Gastroesophageal sphincter (tissue), 4 donors: ENCODE measurements at regions not wholly inside any gene's neighbourhood (a gene's known extent, or its start where the extent isn't known, plus 50 kb on each side); places are given as distances from the start of the nearest gene placed in this dataset.

ENCODE experiments used
- ATAC-seq: fragments of 150-250 bp; one replicate; pipeline ENCODE4 v1.9.1; 2016; ENCODE audit warnings: mild to moderate bottlenecking, moderate library complexity
- H3K27ac ChIP-seq, 4 donors: fragments of 200-600 bp; sonication (generic) in 3 of 4; 1 replicate in 3 of 4; 2 replicates in 1 of 4; pipeline ENCODE4 v1.5.1; 2016 to 2019
- H3K27me3 ChIP-seq: fragments of 200-600 bp; sonication (generic); one replicate; pipeline ENCODE4 v1.5.1; 2019
- H3K36me3 ChIP-seq, 2 donors: fragments of 200-600 bp; sonication (generic); one replicate each; pipeline ENCODE4 v1.5.1; 2019; ENCODE audit warnings: control low read depth in 1 of 2
- H3K4me1 ChIP-seq, 3 donors: fragments of 200-600 bp; sonication (generic); 1 replicate in 2 of 3; 2 replicates in 1 of 3; pipeline ENCODE4 v1.5.1; 2016 to 2019; ENCODE audit warnings: control low read depth in 2 of 3
- H3K4me3 ChIP-seq, 2 donors: fragments of 200-600 bp; sonication (generic); one replicate each; pipeline ENCODE4 v1.5.1; 2019; ENCODE audit warnings: mild to moderate bottlenecking in 1 of 2, moderate library complexity in 1 of 2
- H3K9me3 ChIP-seq, 3 donors: fragments of 200-600 bp; sonication (generic); one replicate each; pipeline ENCODE4 v1.5.1; 2017 to 2019; ENCODE audit warnings: control low read depth in 2 of 3
- CTCF ChIP-seq, 4 experiments: fragments of 200-600 bp in 2 of 4; fragments of 450-650 bp in 2 of 4; sonication (generic) in 1 of 4; IDR thresholded peaks; one replicate each; pipeline ENCODE4 v1.5.1; 2017 to 2019; ENCODE audit warnings: antibody characterized with exemption in 4 of 4, mild to moderate bottlenecking in 2 of 4, moderate library complexity in 2 of 4
- EP300 ChIP-seq: sonication (generic); formaldehyde crosslinking; IDR thresholded peaks from one replicate; pipeline ENCODE4 v1.6.1; 2017; ENCODE audit warnings: antibody characterized with exemption, mild to moderate bottlenecking
- POLR2A ChIP-seq, 2 donors: fragments of 450-650 bp; IDR thresholded peaks; one replicate each; pipeline ENCODE4 v1.6.1; 2017; ENCODE audit warnings: antibody characterized with exemption in 2 of 2, mild to moderate bottlenecking in 2 of 2, moderate library complexity in 1 of 2
- POLR2AphosphoS5 ChIP-seq: sonication (generic); formaldehyde crosslinking; IDR thresholded peaks from one replicate; pipeline ENCODE4 v1.6.1; 2017; ENCODE audit warnings: antibody characterized with exemption
- WGBS, 2 donors: methylation state at CpG; one replicate each; pipeline ENCODE4 v1.1.5; 2018; ENCODE audit warnings: low coverage in 1 of 2; 5-methylcytosine and 5-hydroxymethylcytosine counted together

GRCh38 chr4:15299627-15300026 is 128.2 kb upstream of the C1QTNF7 start:
- WGBS, 2 donors = 44 to 76% methylated on average over 1 to 2 of the region's 2 CpGs
- Histone ChIP-seq H3K4me1 (peaks cover 0 to 12% (median 0%) of the 10 kb centered on the region in 3 donors), H3K4me3 (no peak overlapping the region), H3K27ac (no peak overlapping the region), H3K27me3 (no peaks in the 10 kb centered on the region), H3K9me3 (no peaks in the 10 kb centered on the region), H3K36me3 (no peaks in the 10 kb centered on the region)
- ATAC-seq = no peak
- TF ChIP-seq EP300 = no peak
- TF ChIP-seq POLR2A (IDR thresholded peaks at IDR 0.05) = no peak
- no peak for TF ChIP-seq POLR2AphosphoS5
- no peak for TF ChIP-seq CTCF (IDR thresholded peaks at IDR 0.05)

GRCh38 chr4:15303052-15303641 is 124.7 kb upstream of the C1QTNF7 start:
- 35 to 57% methylated on average over 2 of the region's 2 CpGs for WGBS, 2 donors
- ATAC-seq = peak; percentile 37
- Histone ChIP-seq H3K27me3 (no peaks in the 10 kb centered on the region), H3K4me1 (peaks cover 0 to 12% (median 0%) of the 10 kb centered on the region in 3 donors), H3K36me3 (no peaks in the 10 kb centered on the region), H3K27ac (peak overlapping the region in 2 of 4 donors; percentile 31 to 48), H3K4me3 (no peak overlapping the region), H3K9me3 (no peaks in the 10 kb centered on the region)
- no peak for TF ChIP-seq EP300
- TF ChIP-seq CTCF (IDR thresholded peaks at IDR 0.05) = no peak
- no peak for TF ChIP-seq POLR2A (IDR thresholded peaks at IDR 0.05)
- no peak for TF ChIP-seq POLR2AphosphoS5

GRCh38 chr4:15314974-15315373 is 112.9 kb upstream of the C1QTNF7 start:
- ATAC-seq = no peak
- peak overlapping the region in 3 of 4 donors; percentile 11 to 44 (median 42) for H3K27ac ChIP-seq
- no peak overlapping the region for H3K4me3 ChIP-seq
- H3K27me3 ChIP-seq = no peaks in the 10 kb centered on the region
- 16 to 31% methylated on average over 3 of the region's 3 CpGs for WGBS, 2 donors
- TF ChIP-seq EP300 = no peak
- peak; percentile 63 for TF ChIP-seq POLR2AphosphoS5
- H3K4me1 ChIP-seq = peaks cover 0 to 19% (median 4%) of the 10 kb centered on the region in 3 donors
- H3K36me3 ChIP-seq = no peaks in the 10 kb centered on the region
- H3K9me3 ChIP-seq = no peaks in the 10 kb centered on the region

- Histone ChIP-seq H3K27me3 (no peaks in the 10 kb centered on the region), H3K36me3 (no peaks in the 10 kb centered on the region), H3K4me3 (no peak overlapping the region), H3K4me1 (peaks cover 0 to 26% (median 4%) of the 10 kb centered on the region in 3 donors), H3K27ac (no peak overlapping the region), H3K9me3 (no peaks in the 10 kb centered on the region)
- TF ChIP-seq POLR2A (IDR thresholded peaks at IDR 0.05) (no peak), POLR2AphosphoS5 (no peak), CTCF (IDR thresholded peaks at IDR 0.05) (no peak), EP300 (no peak)
- 37 to 55% methylated on average over 3 of the region's 3 CpGs for WGBS, 2 donors
- no peak for ATAC-seq
These were observed 110.6 kb upstream of the C1QTNF7 start for GRCh38 chr4:15317246-15317645.

GRCh38 chr4:15318621-15319348 is 109.0 kb upstream of the C1QTNF7 start:
- H3K4me1 ChIP-seq = peaks cover 0 to 26% (median 4%) of the 10 kb centered on the region in 3 donors
- H3K4me3 ChIP-seq = no peak overlapping the region
- 65 to 85% methylated on average over 2 of the region's 4 CpGs for WGBS, 2 donors

More at GRCh38 chr4:15318621-15319348, 109.0 kb upstream of the C1QTNF7 start:
- Histone ChIP-seq H3K27me3 (no peaks in the 10 kb centered on the region), H3K27ac (no peak overlapping the region), H3K9me3 (no peaks in the 10 kb centered on the region), H3K36me3 (no peaks in the 10 kb centered on the region)
- no peak for ATAC-seq
- TF ChIP-seq POLR2AphosphoS5 (no peak), EP300 (no peak), CTCF (IDR thresholded peaks at IDR 0.05) (no peak), POLR2A (IDR thresholded peaks at IDR 0.05) (no peak)
